ENCODE measurements at regions not wholly inside any gene's neighbourhood (a gene's known extent, or its start where the extent isn't known, plus 50 kb on each side); places are given as distances from the start of the nearest gene placed in this dataset.

- TF ChIP-seq POLR2AphosphoS5 (IDR thresholded peaks at IDR 0.05; ENCODE audit: low read depth, low read length), result no peak
- TF ChIP-seq POLR2A (IDR thresholded peaks at IDR 0.05; ENCODE audit: low read depth, low read length), result no peak
- TF ChIP-seq SPI1 (IDR thresholded peaks at IDR 0.05; ENCODE audit: low read depth, low read length), result no peak
These were observed 146.2 kb upstream of the DMRT1 start for GRCh38 chr9:695252-695651.

Measured in GM12891 (cell line).